ENCODE measurements at regions not wholly inside any gene's neighbourhood (a gene's known extent, or its start where the extent isn't known, plus 50 kb on each side); places are given as distances from the start of the nearest gene placed in this dataset.

DNA sequence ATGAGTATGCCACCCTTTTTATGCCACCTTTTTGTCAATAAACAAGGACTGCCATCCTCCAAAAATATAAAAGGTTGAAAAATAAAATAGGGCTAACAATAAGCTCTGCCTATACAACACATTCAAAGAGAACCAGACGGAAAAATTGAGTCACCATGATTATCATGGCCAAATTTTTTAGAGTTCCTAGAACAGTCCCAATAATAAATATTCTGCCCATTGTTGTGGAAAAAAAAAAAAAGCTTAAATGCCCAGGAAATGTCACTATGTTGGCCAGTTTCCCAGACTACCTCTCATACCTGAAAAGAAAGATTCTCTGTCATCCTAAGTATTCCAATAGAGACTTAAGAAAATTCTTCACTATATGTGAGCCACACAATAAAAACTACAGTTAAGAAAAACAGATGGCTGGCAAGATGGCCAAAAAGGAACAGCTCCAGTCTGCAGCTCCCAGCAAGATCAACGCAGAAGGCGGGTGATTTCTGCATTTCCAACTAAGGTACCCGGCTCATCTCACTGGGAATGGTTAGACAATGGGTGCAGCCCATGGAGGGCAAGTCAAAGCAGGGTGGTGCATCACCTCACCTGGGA lies 149.0 kb downstream of the TMEM161B start:
- no peak for TF ChIP-seq POLR2A (IDR thresholded peaks at IDR 0.05; ENCODE audit: low read length)
- TF ChIP-seq GATA1 (IDR thresholded peaks at IDR 0.05; ENCODE audit: low read depth, low read length) = no peak

Measured in erythroblast (primary cell).